ENCODE measurements at regions not wholly inside any gene's neighbourhood (a gene's known extent, or its start where the extent isn't known, plus 50 kb on each side); places are given as distances from the start of the nearest gene placed in this dataset.
A peak's percentile ranks its signal among the peaks of the same experiment; 100 is the strongest.

DNA sequence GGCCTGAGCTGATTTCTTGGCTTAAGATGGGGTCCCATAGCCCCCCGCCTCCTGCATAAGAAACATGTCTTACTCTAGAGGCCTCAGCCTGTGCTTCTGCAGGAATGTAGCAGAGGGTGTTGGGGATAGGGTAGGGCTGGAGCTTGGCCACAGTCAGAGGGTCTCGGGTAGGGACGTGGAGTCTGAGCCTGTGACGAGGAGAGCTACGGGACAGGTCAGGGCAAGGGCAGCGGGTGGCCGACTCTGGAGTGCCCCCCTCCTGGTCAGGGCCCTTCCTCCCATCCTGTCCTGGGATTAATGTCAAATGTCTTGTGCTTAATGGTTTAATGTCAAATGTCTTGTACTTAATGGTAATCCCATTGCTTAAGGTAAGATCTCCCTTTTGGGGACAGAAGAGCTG lies 130.4 kb downstream of the GLI2 start:
- DNase-seq (ENCODE audit: low spot score): no peak

GRCh38 chr2:120866483-120867140 lies 130.9 kb downstream of the GLI2 start:
- no peak for DNase-seq (ENCODE audit: low spot score)

DNA sequence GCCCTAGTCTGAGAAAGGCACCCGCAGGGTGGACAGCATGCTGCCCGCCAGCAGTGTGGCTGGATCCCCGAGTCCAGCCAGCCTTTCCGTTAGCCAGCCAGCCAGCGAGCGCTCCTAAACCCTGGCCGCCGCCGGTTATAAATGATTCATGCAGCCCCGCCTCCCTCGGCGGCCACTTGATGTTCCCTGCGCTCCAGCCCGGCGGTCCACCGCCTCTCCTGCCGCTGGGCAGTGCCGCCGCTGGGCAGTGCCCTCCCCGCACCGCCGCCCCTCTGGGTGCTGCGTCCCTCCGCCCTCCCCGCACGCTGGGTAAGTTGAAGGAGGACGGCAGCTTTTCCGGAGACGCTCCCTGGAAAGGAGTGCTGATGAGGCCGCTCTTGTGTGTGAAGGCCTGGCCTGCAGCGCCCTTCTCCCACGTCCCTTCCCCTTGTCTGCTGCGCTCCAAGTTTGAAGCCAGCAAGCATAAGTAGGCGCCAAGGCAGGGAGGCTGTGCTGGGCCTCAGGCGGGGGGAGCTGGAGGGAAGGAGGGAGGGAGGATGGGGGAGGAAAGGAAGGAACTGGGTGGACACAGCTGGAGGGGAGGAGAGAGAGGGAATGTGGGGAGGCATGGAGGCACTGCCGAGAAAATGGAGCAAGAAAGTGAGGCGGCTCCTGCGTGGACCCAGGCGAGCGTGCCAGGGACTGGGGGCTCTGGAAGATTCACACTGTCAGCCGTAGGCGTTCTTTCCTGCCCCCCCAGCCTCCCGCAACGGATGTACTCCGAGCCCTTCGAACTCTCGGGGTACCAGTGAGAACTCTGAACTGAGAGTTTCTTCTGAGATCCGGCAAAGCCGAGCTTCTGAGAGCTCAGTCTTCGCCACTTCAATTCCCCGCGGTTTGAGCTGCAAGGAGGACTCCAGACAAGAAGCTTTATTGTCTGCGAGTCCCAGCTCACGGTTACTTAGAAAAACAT lies 131.9 kb downstream of the GLI2 start:
- peak; percentile 95 for DNase-seq (ENCODE audit: low spot score)

- no peak for DNase-seq (ENCODE audit: low spot score)
Measured at GRCh38 chr2:120868366-120868765, 132.7 kb downstream of the GLI2 start.

DNA sequence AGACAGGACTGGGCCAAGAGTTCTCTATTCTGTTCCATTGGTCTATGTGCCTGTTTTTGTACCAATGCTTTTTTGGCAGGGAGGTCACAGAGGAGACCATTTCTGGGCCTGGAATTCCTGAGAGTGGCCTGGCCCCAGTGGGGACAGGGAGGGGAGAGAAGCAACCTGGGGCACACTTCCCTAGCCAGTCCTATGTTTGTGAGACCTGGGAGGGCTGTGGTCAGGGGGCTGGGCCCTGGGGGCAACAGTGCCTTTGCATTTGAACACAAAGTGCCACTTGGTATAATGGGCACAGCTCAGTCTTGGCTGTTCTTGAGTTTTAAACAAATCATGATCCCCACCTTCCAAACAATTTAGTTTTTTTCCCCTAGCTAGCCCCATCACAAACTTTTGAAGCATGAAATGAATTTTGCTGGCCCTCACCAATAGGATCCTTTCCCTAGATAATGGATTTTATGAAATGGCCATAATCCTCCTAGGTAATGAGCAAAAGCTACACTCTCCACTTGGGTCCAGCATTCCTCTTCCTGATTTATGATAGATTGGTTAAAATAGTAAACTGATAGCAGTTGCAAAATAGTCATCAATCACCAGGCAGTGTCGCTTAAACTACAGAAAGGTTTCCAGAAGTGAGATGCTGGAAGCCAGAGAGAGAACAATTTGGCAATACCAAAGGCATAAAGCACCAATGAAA lies 133.5 kb downstream of the GLI2 start:
- DNase-seq (ENCODE audit: low spot score): no peak

DNA sequence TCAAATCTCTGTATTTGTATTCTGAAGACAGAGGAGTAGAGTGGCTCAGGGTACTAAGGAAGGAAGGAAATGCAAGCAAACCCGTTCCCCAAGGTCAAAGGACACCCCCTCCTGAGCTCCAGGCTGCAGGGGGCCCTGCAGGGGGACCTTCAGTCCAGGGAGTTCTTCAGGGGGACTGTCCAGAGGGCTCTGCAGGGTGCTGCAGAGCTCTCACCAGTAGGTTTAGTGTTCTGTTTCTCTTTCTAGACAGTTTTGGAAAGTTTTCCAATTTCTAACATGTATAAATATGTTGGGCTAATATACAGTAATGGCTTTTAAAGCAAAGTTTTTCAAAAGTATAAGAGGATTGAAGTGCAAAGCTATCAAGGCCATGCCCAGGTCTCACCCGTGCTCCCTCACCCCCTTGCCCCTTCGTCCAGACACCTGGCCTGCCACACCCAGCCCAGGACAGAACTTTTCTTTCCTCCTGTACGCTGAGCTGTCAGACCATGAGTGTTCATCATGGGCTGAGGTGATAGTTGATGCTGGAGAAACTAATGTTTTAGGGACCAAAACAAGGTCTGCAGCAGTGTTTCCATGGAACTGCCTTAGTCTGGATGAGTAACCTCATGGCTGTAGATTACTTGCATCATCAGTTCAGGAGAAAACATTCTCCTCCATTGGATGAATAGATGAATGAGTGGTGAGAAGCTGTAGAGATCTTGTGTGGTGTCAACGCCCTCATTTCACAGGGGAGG lies 134.2 kb downstream of the GLI2 start:
- no peak for DNase-seq (ENCODE audit: low spot score)

GRCh38 chr2:120870467-120870788 lies 134.8 kb downstream of the GLI2 start:
- no peak for DNase-seq (ENCODE audit: low spot score)

GRCh38 chr2:120871016-120871635 lies 135.5 kb downstream of the GLI2 start:
- no peak for DNase-seq (ENCODE audit: low spot score)

DNA sequence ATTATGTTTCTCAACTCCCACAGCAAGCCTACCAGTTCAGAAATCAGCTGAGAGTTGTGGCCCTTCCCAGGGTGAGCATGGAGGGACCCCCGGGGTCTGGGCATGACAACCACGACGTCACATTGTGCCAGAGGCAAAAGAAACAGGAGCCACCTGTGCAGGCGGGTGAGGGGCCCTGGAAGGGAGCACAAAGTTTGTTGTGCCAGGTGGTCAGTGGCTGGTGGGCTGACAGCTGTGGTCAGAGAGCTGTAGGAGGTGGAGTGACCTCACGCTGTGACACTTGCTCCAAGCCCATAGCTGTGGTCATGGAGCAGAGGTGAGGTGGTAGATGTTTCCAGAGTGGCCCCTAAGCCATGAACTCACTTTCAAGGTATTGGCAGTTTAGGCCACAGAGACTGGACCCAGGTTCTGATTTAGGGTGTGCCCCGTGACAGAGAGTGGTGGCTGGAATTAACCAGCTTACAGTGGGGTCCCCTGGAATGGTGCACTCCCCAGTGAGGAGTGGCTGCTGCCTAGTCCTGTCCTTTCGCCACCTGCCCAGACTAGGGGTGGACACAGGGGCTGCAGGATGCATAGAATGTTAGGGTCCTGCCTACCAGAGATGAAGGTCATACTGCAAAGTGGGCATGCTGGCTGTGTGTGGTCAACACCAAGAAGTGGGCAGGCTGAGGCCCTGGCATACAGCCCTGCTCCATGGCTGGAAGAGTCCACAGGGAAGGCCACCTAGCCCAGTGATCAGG lies 136.4 kb downstream of the GLI2 start:
- no peak for DNase-seq (ENCODE audit: low spot score)

- no peak for DNase-seq (ENCODE audit: low spot score)
Measured at GRCh38 chr2:120873958-120874887, 138.6 kb downstream of the GLI2 start.

- DNase-seq (ENCODE audit: low spot score): no peak
Measured at GRCh38 chr2:120874888-120875275, 139.2 kb downstream of the GLI2 start.

GRCh38 chr2:120875431-120875830 lies 139.8 kb downstream of the GLI2 start:
- peak; percentile 51 for DNase-seq (ENCODE audit: low spot score)

DNA sequence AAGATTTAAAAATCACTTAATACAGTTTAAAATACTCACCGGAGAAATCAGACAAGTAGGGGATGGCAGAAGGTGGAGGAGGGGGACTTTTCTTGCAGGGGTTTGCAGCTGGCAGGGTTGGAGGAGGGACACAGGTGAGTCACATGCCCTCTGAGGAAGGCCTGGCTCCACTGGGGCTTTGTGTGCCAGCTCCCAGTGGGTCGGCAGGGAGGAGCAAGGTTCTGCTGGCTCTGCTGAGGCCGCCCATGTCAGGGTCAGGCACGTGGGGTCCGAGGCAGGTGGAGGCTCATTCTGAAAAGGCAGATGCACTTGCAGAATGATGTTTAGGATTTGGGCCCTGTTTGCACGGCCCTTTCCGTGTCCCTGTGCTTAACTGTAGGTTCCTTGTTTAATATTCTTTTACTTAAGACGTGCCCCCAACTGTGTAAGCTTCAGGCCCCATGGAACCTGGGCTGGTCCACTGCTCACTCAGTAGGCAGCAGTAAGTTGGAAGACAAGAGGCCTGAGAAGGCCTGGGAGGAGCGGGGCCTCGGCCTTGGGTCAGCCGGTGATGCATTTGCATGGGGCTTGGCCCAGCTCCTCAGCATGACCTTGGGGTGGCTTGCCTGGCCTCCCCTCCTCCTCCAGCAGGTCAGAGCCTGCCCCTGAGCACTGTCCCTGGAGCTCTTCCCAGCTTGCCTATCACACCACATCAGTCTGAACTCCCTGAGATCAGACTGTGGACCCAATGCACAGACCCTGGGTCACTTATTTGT lies 141.0 kb downstream of the GLI2 start:
- no peak for DNase-seq (ENCODE audit: low spot score)

- no peak for DNase-seq (ENCODE audit: low spot score)
Measured at GRCh38 chr2:120877409-120877808, 141.7 kb downstream of the GLI2 start.

DNA sequence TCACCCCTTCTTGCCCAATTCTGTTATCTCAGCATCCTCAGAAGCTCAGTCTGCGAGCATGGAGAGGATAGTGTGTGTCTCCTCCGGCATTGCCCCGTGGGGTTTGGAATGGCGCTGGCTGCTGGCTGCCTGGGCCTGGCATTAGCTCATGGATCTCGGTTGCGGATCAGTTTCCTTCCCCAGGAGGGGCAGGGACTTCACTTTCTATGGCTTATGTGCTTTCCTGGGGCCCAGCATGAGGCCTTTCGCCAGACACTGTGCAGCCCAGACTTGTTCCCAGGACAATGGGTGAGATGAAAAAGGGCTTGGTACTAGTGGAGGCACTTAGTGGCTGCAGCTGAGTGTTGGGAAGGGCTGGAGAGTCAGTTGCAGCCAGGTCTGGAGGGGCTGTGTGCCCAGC lies 143.3 kb downstream of the GLI2 start:
- DNase-seq (ENCODE audit: low spot score): no peak

GRCh38 chr2:120879431-120880295 lies 144.0 kb downstream of the GLI2 start:
- peak; percentile 54 for DNase-seq (ENCODE audit: low spot score)

DNA sequence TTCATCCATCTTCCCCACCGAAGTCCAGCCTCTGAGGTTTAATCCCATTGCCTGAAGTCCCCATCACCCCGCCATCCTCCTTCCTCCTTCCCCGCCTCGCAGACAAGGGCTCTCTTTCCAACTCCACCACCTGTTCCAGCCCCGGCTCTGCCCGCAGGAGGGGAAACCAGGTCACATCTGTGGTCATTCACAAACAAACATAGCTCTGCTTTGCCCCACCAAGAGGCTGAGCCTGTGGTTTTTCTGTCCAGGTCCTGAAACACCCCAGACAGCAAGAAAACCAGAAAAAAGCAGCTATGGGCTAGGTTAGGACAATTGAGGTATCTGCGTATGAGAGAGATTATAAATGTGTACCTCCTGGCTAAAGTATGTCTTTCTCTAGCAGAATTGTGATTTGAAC lies 144.7 kb downstream of the GLI2 start:
- no peak for DNase-seq (ENCODE audit: low spot score)

All from GM03348 (cell line).